IPS-18a (cell line): ENCODE measurements at regions not wholly inside any gene's neighbourhood (a gene's known extent, or its start where the extent isn't known, plus 50 kb on each side); places are given as distances from the start of the nearest gene placed in this dataset.

Source experiments
- H3K27ac ChIP-seq: one replicate; pipeline ENCODE4 v1.5.1; 2013; ENCODE audit warnings: low read length
- H3K27me3 ChIP-seq: one replicate; pipeline ENCODE4 v1.6.1; 2013; ENCODE audit warnings: mild to moderate bottlenecking, low read length; ENCODE audit not compliant: control insufficient read depth, insufficient read depth
- H3K36me3 ChIP-seq: one replicate; pipeline ENCODE4 v1.6.1; 2013; ENCODE audit warnings: low read depth, low read length; ENCODE audit not compliant: control insufficient read depth
- H3K4me1 ChIP-seq: one replicate; pipeline ENCODE4 v1.6.1; 2013; ENCODE audit warnings: low read depth, low read length; ENCODE audit not compliant: control insufficient read depth
- H3K4me3 ChIP-seq: one replicate; pipeline ENCODE4 v1.5.1; 2013; ENCODE audit warnings: low read length
- H3K9ac ChIP-seq: one replicate; pipeline ENCODE4 v1.6.1; 2013; ENCODE audit warnings: mild to moderate bottlenecking, low read length, moderate library complexity
- H3K9me3 ChIP-seq: one replicate; pipeline ENCODE4 v1.6.1; 2013; ENCODE audit warnings: low read depth, low read length; ENCODE audit not compliant: control insufficient read depth

- Histone ChIP-seq H3K9me3 (no peaks in the 10 kb centered on the region), H3K27me3 (no peaks in the 10 kb centered on the region), H3K27ac (no peak overlapping the region), H3K9ac (no peak overlapping the region), H3K4me3 (no peak overlapping the region), H3K4me1 (no peaks in the 10 kb centered on the region), H3K36me3 (no peaks in the 10 kb centered on the region)
Measured at GRCh38 chr3:109728861-109729494, 391.6 kb upstream of the DPPA4 start.

- H3K9me3 ChIP-seq = peaks cover 12% of the 10 kb centered on the region
- no peaks in the 10 kb centered on the region for H3K27me3 ChIP-seq
- no peaks in the 10 kb centered on the region for H3K4me1 ChIP-seq
- no peaks in the 10 kb centered on the region for H3K36me3 ChIP-seq
- H3K27ac ChIP-seq = no peak overlapping the region
- H3K4me3 ChIP-seq = no peak overlapping the region
- no peak overlapping the region for H3K9ac ChIP-seq
Measured at GRCh38 chr3:109731639-109732473, 394.5 kb upstream of the DPPA4 start.

- Histone ChIP-seq H3K4me3 (no peak overlapping the region), H3K9ac (no peak overlapping the region), H3K4me1 (no peaks in the 10 kb centered on the region), H3K27ac (no peak overlapping the region), H3K9me3 (no peaks in the 10 kb centered on the region), H3K36me3 (no peaks in the 10 kb centered on the region), H3K27me3 (no peaks in the 10 kb centered on the region)
Measured at GRCh38 chr3:109743981-109744380, 406.6 kb upstream of the DPPA4 start.

- H3K9ac ChIP-seq = no peak overlapping the region
- H3K4me1 ChIP-seq = no peaks in the 10 kb centered on the region
- H3K27me3 ChIP-seq = no peaks in the 10 kb centered on the region
- H3K9me3 ChIP-seq = no peaks in the 10 kb centered on the region
- no peak overlapping the region for H3K4me3 ChIP-seq
- no peaks in the 10 kb centered on the region for H3K36me3 ChIP-seq
- no peak overlapping the region for H3K27ac ChIP-seq
Measured at GRCh38 chr3:109772520-109772919, 435.2 kb upstream of the DPPA4 start.

- no peak overlapping the region for H3K9ac ChIP-seq
- H3K9me3 ChIP-seq = peaks cover 3% of the 10 kb centered on the region
- H3K4me3 ChIP-seq = no peak overlapping the region
- no peaks in the 10 kb centered on the region for H3K4me1 ChIP-seq
- H3K27me3 ChIP-seq = no peaks in the 10 kb centered on the region
- H3K27ac ChIP-seq = no peak overlapping the region
- no peaks in the 10 kb centered on the region for H3K36me3 ChIP-seq
Measured at GRCh38 chr3:109774108-109774507, 436.8 kb upstream of the DPPA4 start.

- H3K4me3 ChIP-seq = no peak overlapping the region
- no peak overlapping the region for H3K27ac ChIP-seq
- H3K36me3 ChIP-seq = no peaks in the 10 kb centered on the region
- peaks cover 3% of the 10 kb centered on the region for H3K9me3 ChIP-seq
- H3K27me3 ChIP-seq = no peaks in the 10 kb centered on the region
- no peaks in the 10 kb centered on the region for H3K4me1 ChIP-seq
- no peak overlapping the region for H3K9ac ChIP-seq
Measured at GRCh38 chr3:109784285-109784684, 446.9 kb upstream of the DPPA4 start.

GRCh38 chr3:109784852-109785631, 447.7 kb upstream of the DPPA4 start:
- Histone ChIP-seq H3K4me1 (no peaks in the 10 kb centered on the region), H3K27ac (no peak overlapping the region)

GRCh38 chr3:109803274-109803673, 465.9 kb upstream of the DPPA4 start:
- H3K4me3 ChIP-seq = no peak overlapping the region
- H3K9me3 ChIP-seq = no peaks in the 10 kb centered on the region
- no peak overlapping the region for H3K9ac ChIP-seq
- no peaks in the 10 kb centered on the region for H3K4me1 ChIP-seq
- no peaks in the 10 kb centered on the region for H3K27me3 ChIP-seq
- H3K36me3 ChIP-seq = no peaks in the 10 kb centered on the region
- H3K27ac ChIP-seq = no peak overlapping the region

More at GRCh38 chr3:109784852-109785631, 447.7 kb upstream of the DPPA4 start:
- Histone ChIP-seq H3K4me3 (no peak overlapping the region), H3K9me3 (peaks cover 3% of the 10 kb centered on the region), H3K9ac (no peak overlapping the region), H3K36me3 (no peaks in the 10 kb centered on the region), H3K27me3 (no peaks in the 10 kb centered on the region)

- Histone ChIP-seq H3K27me3 (no peaks in the 10 kb centered on the region), H3K27ac (no peak overlapping the region), H3K4me3 (no peak overlapping the region), H3K9me3 (no peaks in the 10 kb centered on the region), H3K9ac (no peak overlapping the region), H3K36me3 (no peaks in the 10 kb centered on the region), H3K4me1 (no peaks in the 10 kb centered on the region)
Measured at GRCh38 chr3:109804697-109805096, 467.4 kb upstream of the DPPA4 start.

- Histone ChIP-seq H3K27ac (no peak overlapping the region), H3K36me3 (no peaks in the 10 kb centered on the region), H3K4me3 (no peak overlapping the region), H3K27me3 (no peaks in the 10 kb centered on the region), H3K9ac (no peak overlapping the region), H3K4me1 (no peaks in the 10 kb centered on the region), H3K9me3 (no peaks in the 10 kb centered on the region)
Measured at GRCh38 chr3:109806929-109807328, 469.6 kb upstream of the DPPA4 start.

GRCh38 chr3:109809513-109809912, 472.2 kb upstream of the DPPA4 start:
- Histone ChIP-seq H3K4me3 (no peak overlapping the region), H3K4me1 (no peaks in the 10 kb centered on the region), H3K9me3 (no peaks in the 10 kb centered on the region), H3K9ac (no peak overlapping the region), H3K36me3 (no peaks in the 10 kb centered on the region), H3K27ac (no peak overlapping the region), H3K27me3 (no peaks in the 10 kb centered on the region)
